Stimulated activated naive B cell treated with anti-CD40 and anti-IgM and Interleukin-4, amounts not matched to agents 10 μg/mL and 1 μg/mL and 100 μg/mL, for 72 hours (primary cell): ENCODE measurements at regions not wholly inside any gene's neighbourhood (a gene's known extent, or its start where the extent isn't known, plus 50 kb on each side); places are given as distances from the start of the nearest gene placed in this dataset.

Experiments
- ATAC-seq, 2 donors: fragments of 150-1000 bp; cut with Tn5 transposase; replicated peaks; 2 replicates each; pipeline ENCODE4 v1.10.0; 2021; ENCODE audit warnings: moderate library complexity in 1 of 2
- DNase-seq: peaks from one replicate; pipeline ENCODE4 v3.0.0; 2021
- H3K27ac Mint-ChIP-seq: one replicate; pipeline ENCODE4 v1.8.0; 2022; ENCODE audit warnings: mild to moderate bottlenecking, mixed read lengths
- H3K27me3 Mint-ChIP-seq, 2 donors: one replicate each; pipeline ENCODE4 v1.8.0; 2022; ENCODE audit warnings: mixed read lengths in 2 of 2
- H3K36me3 Mint-ChIP-seq, 2 donors: one replicate each; pipeline ENCODE4 v1.8.0; 2022; ENCODE audit warnings: mixed read lengths in 2 of 2, mild to moderate bottlenecking in 1 of 2
- H3K4me1 Mint-ChIP-seq, 2 donors: one replicate each; pipeline ENCODE4 v1.8.0; 2022; ENCODE audit warnings: mixed read lengths in 2 of 2, mild to moderate bottlenecking in 1 of 2
- H3K4me3 Mint-ChIP-seq, 2 donors: one replicate each; pipeline ENCODE4 v1.8.0; 2022; ENCODE audit warnings: mild to moderate bottlenecking in 2 of 2, mixed read lengths in 2 of 2, moderate library complexity in 1 of 2
- H3K9me3 Mint-ChIP-seq, 2 donors: one replicate each; pipeline ENCODE4 v1.8.0; 2022; ENCODE audit warnings: mixed read lengths in 2 of 2, mild to moderate bottlenecking in 1 of 2

GRCh38 chr20:40738976-40739375, 49.9 kb upstream of the MAFB start:
- no peak for ATAC-seq
- Mint-ChIP-seq H3K4me3 (no peak overlapping the region), H3K27ac (no peak overlapping the region), H3K4me1 (peaks cover 0 to 4% of the 10 kb centered on the region in 2 donors), H3K27me3 (peaks cover 28 to 47% of the 10 kb centered on the region in 2 donors), H3K36me3 (no peaks in the 10 kb centered on the region), H3K9me3 (peaks cover 0 to 6% of the 10 kb centered on the region in 2 donors)
- DNase-seq: no peak

GRCh38 chr20:40739841-40740240, 50.8 kb upstream of the MAFB start:
- ATAC-seq: no peak
- Mint-ChIP-seq H3K36me3 (no peaks in the 10 kb centered on the region), H3K4me3 (no peak overlapping the region), H3K9me3 (peaks cover 0 to 6% of the 10 kb centered on the region in 2 donors), H3K27ac (no peak overlapping the region), H3K4me1 (peaks cover 0 to 12% of the 10 kb centered on the region in 2 donors), H3K27me3 (peaks cover 28 to 51% of the 10 kb centered on the region in 2 donors)
- no peak for DNase-seq

- peaks cover 19 to 36% of the 10 kb centered on the region in 2 donors for H3K27me3 Mint-ChIP-seq
- peak; percentile 60 to 61 for ATAC-seq
- H3K36me3 Mint-ChIP-seq: no peaks in the 10 kb centered on the region
- no peak for DNase-seq
- H3K4me1 Mint-ChIP-seq: peaks cover 0 to 12% of the 10 kb centered on the region in 2 donors
- no peaks in the 10 kb centered on the region for H3K9me3 Mint-ChIP-seq
- no peak overlapping the region for H3K4me3 Mint-ChIP-seq
- no peak overlapping the region for H3K27ac Mint-ChIP-seq
Observed at GRCh38 chr20:40741507-40742106, 52.6 kb upstream of the MAFB start.

GRCh38 chr20:40743141-40743775, 54.2 kb upstream of the MAFB start:
- Mint-ChIP-seq H3K27ac (no peak overlapping the region), H3K27me3 (peaks cover 12 to 21% of the 10 kb centered on the region in 2 donors), H3K4me1 (peaks cover 0 to 12% of the 10 kb centered on the region in 2 donors), H3K36me3 (no peaks in the 10 kb centered on the region), H3K4me3 (no peak overlapping the region), H3K9me3 (no peaks in the 10 kb centered on the region)
- DNase-seq (no peak), ATAC-seq (no peak)

GRCh38 chr20:40744072-40744817, 55.2 kb upstream of the MAFB start:
- ATAC-seq: peak in 1 of 2 donors; percentile 57
- H3K27me3 Mint-ChIP-seq: peaks cover 14 to 21% of the 10 kb centered on the region in 2 donors
- H3K4me1 Mint-ChIP-seq: peaks cover 0 to 12% of the 10 kb centered on the region in 2 donors

GRCh38 chr20:40744818-40745175, 55.8 kb upstream of the MAFB start:
- Mint-ChIP-seq H3K4me3 (no peak overlapping the region), H3K27ac (no peak overlapping the region), H3K27me3 (peaks cover 14 to 21% of the 10 kb centered on the region in 2 donors), H3K4me1 (peaks cover 0 to 12% of the 10 kb centered on the region in 2 donors), H3K9me3 (no peaks in the 10 kb centered on the region), H3K36me3 (no peaks in the 10 kb centered on the region)
- DNase-seq: no peak
- peak in 1 of 2 donors; percentile 56 for ATAC-seq

More at GRCh38 chr20:40744072-40744817, 55.2 kb upstream of the MAFB start:
- Mint-ChIP-seq H3K9me3 (no peaks in the 10 kb centered on the region), H3K27ac (no peak overlapping the region), H3K4me3 (no peak overlapping the region), H3K36me3 (no peaks in the 10 kb centered on the region)
- DNase-seq: no peak

GRCh38 chr20:40746251-40746650, 57.2 kb upstream of the MAFB start:
- Mint-ChIP-seq H3K4me3 (no peak overlapping the region), H3K27me3 (peaks cover 13% of the 10 kb centered on the region in 2 donors), H3K36me3 (no peaks in the 10 kb centered on the region), H3K4me1 (peaks cover 0 to 12% of the 10 kb centered on the region in 2 donors), H3K9me3 (no peaks in the 10 kb centered on the region), H3K27ac (no peak overlapping the region)
- no peak for ATAC-seq
- DNase-seq: no peak

- no peak overlapping the region for H3K27ac Mint-ChIP-seq
Observed at GRCh38 chr20:40748182-40748581, 59.1 kb upstream of the MAFB start.

GRCh38 chr20:40749985-40750506, 61.0 kb upstream of the MAFB start:
- Mint-ChIP-seq H3K27ac (no peak overlapping the region), H3K4me1 (no peaks in the 10 kb centered on the region), H3K9me3 (no peaks in the 10 kb centered on the region), H3K36me3 (no peaks in the 10 kb centered on the region), H3K27me3 (peaks cover 14 to 17% of the 10 kb centered on the region in 2 donors), H3K4me3 (no peak overlapping the region)
- ATAC-seq: no peak
- DNase-seq: no peak

More at GRCh38 chr20:40748182-40748581, 59.1 kb upstream of the MAFB start:
- ATAC-seq (no peak), DNase-seq (no peak)
- H3K27me3 Mint-ChIP-seq: peaks cover 10 to 14% of the 10 kb centered on the region in 2 donors
- no peaks in the 10 kb centered on the region for H3K9me3 Mint-ChIP-seq
- H3K4me1 Mint-ChIP-seq: peaks cover 0 to 12% of the 10 kb centered on the region in 2 donors
- H3K36me3 Mint-ChIP-seq: no peaks in the 10 kb centered on the region
- no peak overlapping the region for H3K4me3 Mint-ChIP-seq

- DNase-seq: no peak
- H3K4me1 Mint-ChIP-seq: no peaks in the 10 kb centered on the region
Observed at GRCh38 chr20:40750541-40751035, 61.6 kb upstream of the MAFB start.

GRCh38 chr20:40753472-40753871, 64.4 kb upstream of the MAFB start:
- no peaks in the 10 kb centered on the region for H3K4me1 Mint-ChIP-seq
- DNase-seq: no peak
- H3K4me3 Mint-ChIP-seq: no peak overlapping the region
- H3K27ac Mint-ChIP-seq: no peak overlapping the region
- peaks cover 8 to 17% of the 10 kb centered on the region in 2 donors for H3K27me3 Mint-ChIP-seq
- H3K9me3 Mint-ChIP-seq: no peaks in the 10 kb centered on the region
- H3K36me3 Mint-ChIP-seq: no peaks in the 10 kb centered on the region
- no peak for ATAC-seq

More at GRCh38 chr20:40750541-40751035, 61.6 kb upstream of the MAFB start:
- Mint-ChIP-seq H3K4me3 (no peak overlapping the region), H3K27me3 (peaks cover 14 to 17% of the 10 kb centered on the region in 2 donors), H3K36me3 (no peaks in the 10 kb centered on the region), H3K9me3 (no peaks in the 10 kb centered on the region), H3K27ac (no peak overlapping the region)
- no peak for ATAC-seq

- ATAC-seq: no peak
- H3K4me1 Mint-ChIP-seq: no peaks in the 10 kb centered on the region
- peaks cover 8 to 17% of the 10 kb centered on the region in 2 donors for H3K27me3 Mint-ChIP-seq
- DNase-seq: no peak
- no peak overlapping the region for H3K27ac Mint-ChIP-seq
- no peaks in the 10 kb centered on the region for H3K9me3 Mint-ChIP-seq
- no peak overlapping the region for H3K4me3 Mint-ChIP-seq
- no peaks in the 10 kb centered on the region for H3K36me3 Mint-ChIP-seq
Observed at GRCh38 chr20:40754339-40754943, 65.4 kb upstream of the MAFB start.

- H3K36me3 Mint-ChIP-seq: no peaks in the 10 kb centered on the region
- H3K27ac Mint-ChIP-seq: no peak overlapping the region
- H3K9me3 Mint-ChIP-seq: no peaks in the 10 kb centered on the region
- no peaks in the 10 kb centered on the region for H3K4me1 Mint-ChIP-seq
- H3K4me3 Mint-ChIP-seq: no peak overlapping the region
- ATAC-seq: peak; percentile 25 to 34
- no peak for DNase-seq
- peaks cover 8 to 17% of the 10 kb centered on the region in 2 donors for H3K27me3 Mint-ChIP-seq
Observed at GRCh38 chr20:40757087-40757486, 68.1 kb upstream of the MAFB start.

- H3K4me3 Mint-ChIP-seq: no peak overlapping the region
- H3K27ac Mint-ChIP-seq: no peak overlapping the region
- H3K9me3 Mint-ChIP-seq: no peaks in the 10 kb centered on the region
- peaks cover 3 to 8% of the 10 kb centered on the region in 2 donors for H3K27me3 Mint-ChIP-seq
- H3K36me3 Mint-ChIP-seq: no peaks in the 10 kb centered on the region
- ATAC-seq: no peak
- H3K4me1 Mint-ChIP-seq: no peaks in the 10 kb centered on the region
- DNase-seq: no peak
Observed at GRCh38 chr20:40758790-40759189, 69.8 kb upstream of the MAFB start.
